KMS-11 (cell line): ENCODE measurements at regions not wholly inside any gene's neighbourhood (a gene's known extent, or its start where the extent isn't known, plus 50 kb on each side); places are given as distances from the start of the nearest gene placed in this dataset.

ENCODE experiments used
- H2AFZ ChIP-seq: fragments of 200-600 bp; sonication (generic); 2 replicates; pipeline ENCODE4 v1.6.1; 2016; ENCODE audit warnings: antibody characterized with exemption, mixed run types, low read depth
- H3K27ac ChIP-seq: fragments of 200-600 bp; sonication (generic); 2 replicates; pipeline ENCODE4 v1.6.1; 2016; ENCODE audit warnings: mild to moderate bottlenecking, mixed run types
- H3K27me3 ChIP-seq: fragments of 200-600 bp; sonication (generic); 2 replicates; pipeline ENCODE4 v1.6.1; 2017; ENCODE audit warnings: mild to moderate bottlenecking, low read depth, mixed run types, moderate library complexity; ENCODE audit not compliant: insufficient read depth
- H3K36me3 ChIP-seq: fragments of 200-600 bp; sonication (generic); 2 replicates; pipeline ENCODE4 v1.6.1; 2017; ENCODE audit warnings: mild to moderate bottlenecking, mixed run types; ENCODE audit not compliant: insufficient read depth
- H3K4me1 ChIP-seq: fragments of 200-600 bp; sonication (generic); 2 replicates; pipeline ENCODE4 v1.6.1; 2016; ENCODE audit warnings: mild to moderate bottlenecking, low read depth, mixed run types; ENCODE audit not compliant: poor library complexity, severe bottlenecking
- H3K4me2 ChIP-seq: fragments of 200-600 bp; sonication (generic); 2 replicates; pipeline ENCODE4 v1.7.0; 2016; ENCODE audit warnings: mild to moderate bottlenecking, mixed run types
- H3K4me3 ChIP-seq: fragments of 200-600 bp; sonication (generic); IDR thresholded peaks from 2 replicates; pipeline ENCODE4 v1.6.1; 2017; ENCODE audit warnings: low read depth, low read length, mixed read lengths; ENCODE audit not compliant: insufficient read depth
- H3K79me2 ChIP-seq: fragments of 200-600 bp; sonication (generic); 2 replicates; pipeline ENCODE4 v1.6.1; 2016; ENCODE audit warnings: low read depth, mixed run types; ENCODE audit not compliant: insufficient read depth
- H3K9ac ChIP-seq: fragments of 200-600 bp; sonication (generic); 2 replicates; pipeline ENCODE4 v1.6.1; 2016; ENCODE audit warnings: mild to moderate bottlenecking, mixed run types
- H4K20me1 ChIP-seq: fragments of 200-600 bp; sonication (generic); 2 replicates; pipeline ENCODE4 v1.6.1; 2016; ENCODE audit warnings: mild to moderate bottlenecking, mixed run types; ENCODE audit not compliant: insufficient read depth
- CTCF ChIP-seq: fragments of 200-600 bp; sonication (generic); conservative IDR thresholded peaks from 2 replicates; pipeline ENCODE4 v1.6.1; 2017; ENCODE audit warnings: low read depth, mild to moderate bottlenecking, antibody characterized with exemption, low read length, moderate library complexity, mixed read lengths

GRCh38 chr2:9782197-9782719, 61.0 kb upstream of the TAF1B start:
- Histone ChIP-seq H2AFZ (no peak overlapping the region), H3K27me3 (no peaks in the 10 kb centered on the region; the same call in 1 of the 2 replicates), H3K27ac (no peak overlapping the region), H4K20me1 (no peaks in the 10 kb centered on the region), H3K4me3 (no peak overlapping the region), H3K79me2 (no peaks in the 10 kb centered on the region), H3K4me2 (no peak overlapping the region), H3K9ac (no peak overlapping the region), H3K36me3 (no peaks in the 10 kb centered on the region), H3K4me1 (peaks cover 27% of the 10 kb centered on the region)
- no peak for TF ChIP-seq CTCF

- H3K79me2 ChIP-seq = no peaks in the 10 kb centered on the region
- H3K27me3 ChIP-seq = no peaks in the 10 kb centered on the region
- no peak overlapping the region for H2AFZ ChIP-seq
- no peak overlapping the region for H3K4me3 ChIP-seq
- H3K4me2 ChIP-seq = no peak overlapping the region
- no peak overlapping the region for H3K9ac ChIP-seq
- no peak for TF ChIP-seq CTCF
- H3K27ac ChIP-seq = no peak overlapping the region
- no peaks in the 10 kb centered on the region for H3K4me1 ChIP-seq
- no peaks in the 10 kb centered on the region for H4K20me1 ChIP-seq
- H3K36me3 ChIP-seq = no peaks in the 10 kb centered on the region
These were observed 53.9 kb upstream of the TAF1B start for GRCh38 chr2:9789371-9789770.

- TF ChIP-seq CTCF = no peak
- H3K36me3 ChIP-seq = no peaks in the 10 kb centered on the region
- H3K27me3 ChIP-seq = no peaks in the 10 kb centered on the region
- H3K79me2 ChIP-seq = no peaks in the 10 kb centered on the region
- no peak overlapping the region for H3K4me2 ChIP-seq
- H3K27ac ChIP-seq = no peak overlapping the region
- no peak overlapping the region for H3K9ac ChIP-seq
- no peaks in the 10 kb centered on the region for H4K20me1 ChIP-seq
- H3K4me1 ChIP-seq = no peaks in the 10 kb centered on the region
- H2AFZ ChIP-seq = no peak overlapping the region
- H3K4me3 ChIP-seq = no peak overlapping the region
These were observed 52.5 kb upstream of the TAF1B start for GRCh38 chr2:9790702-9791225.

GRCh38 chr2:9791711-9792110, 51.6 kb upstream of the TAF1B start:
- no peaks in the 10 kb centered on the region for H4K20me1 ChIP-seq
- no peak overlapping the region for H3K27ac ChIP-seq
- no peaks in the 10 kb centered on the region for H3K36me3 ChIP-seq
- H2AFZ ChIP-seq = no peak overlapping the region
- H3K27me3 ChIP-seq = no peaks in the 10 kb centered on the region
- H3K4me1 ChIP-seq = no peaks in the 10 kb centered on the region
- H3K79me2 ChIP-seq = no peaks in the 10 kb centered on the region
- no peak overlapping the region for H3K4me2 ChIP-seq
- H3K4me3 ChIP-seq = no peak overlapping the region
- no peak for TF ChIP-seq CTCF
- H3K9ac ChIP-seq = no peak overlapping the region
